Erythroblast (primary cell): ENCODE measurements at regions not wholly inside any gene's neighbourhood (a gene's known extent, or its start where the extent isn't known, plus 50 kb on each side); places are given as distances from the start of the nearest gene placed in this dataset.

ENCODE experiments used
- GATA1 ChIP-seq: IDR thresholded peaks from 2 replicates; pipeline ENCODE4 v1.6.1; 2011; ENCODE audit warnings: low read depth, mild to moderate bottlenecking, control low read depth, low read length, moderate library complexity
- POLR2A ChIP-seq: IDR thresholded peaks from 2 replicates; pipeline ENCODE4 v1.6.1; 2011; ENCODE audit warnings: mild to moderate bottlenecking, low read length

GRCh38 chr4:116073051-116073450 lies 959.6 kb upstream of the NDST4 start:
- TF ChIP-seq POLR2A (no peak), GATA1 (no peak)
